HEK293 (cell line): ENCODE measurements at regions not wholly inside any gene's neighbourhood (a gene's known extent, or its start where the extent isn't known, plus 50 kb on each side); places are given as distances from the start of the nearest gene placed in this dataset.

Source experiments
- CTCF ChIA-PET: fragments of 350-600 bp; formaldehyde crosslinking; extraction: SDS; loops from one replicate; lab custom pipeline; 2021; ENCODE audit warnings: antibody characterized with exemption; lab: Yijun Ruan, JAX
- POLR2A ChIA-PET: fragments of 300-600 bp; formaldehyde crosslinking; extraction: SDS; loops from one replicate; lab custom pipeline; 2020; ENCODE audit warnings: antibody characterized with exemption, inconsistent platforms; lab: Yijun Ruan, JAX
- H3K27ac ChIP-seq: fragments of 200-500 bp; sonication (Bioruptor generic); 2 replicates; pipeline ENCODE4 v1.5.1; 2014; ENCODE audit warnings: low read depth, low read length, control low read depth, inconsistent platforms; ENCODE audit errors: extremely low read depth
- H3K36me3 ChIP-seq, 2 experiments: fragments of 200-500 bp in 1 of 2; sonication (Bioruptor generic) in 1 of 2; 1 replicate in 1 of 2; 2 replicates in 1 of 2; pipeline ENCODE4 v1.5.1; 2014 to 2017; ENCODE audit warnings: inconsistent platforms in 2 of 2, low read length in 2 of 2; ENCODE audit not compliant: control insufficient read depth in 2 of 2, insufficient read depth in 1 of 2
- H3K4me1 ChIP-seq: fragments of 200-500 bp; sonication (Bioruptor generic); 2 replicates; pipeline ENCODE4 v1.5.1; 2014; ENCODE audit warnings: mild to moderate bottlenecking, low read length, inconsistent platforms; ENCODE audit not compliant: control insufficient read depth, insufficient read depth
- H3K4me3 ChIP-seq: 2 replicates; pipeline ENCODE4 v1.5.1; 2011; ENCODE audit warnings: low read depth, mild to moderate bottlenecking, control low read depth, low read length, moderate library complexity
- H3K9me3 ChIP-seq: fragments of 200-500 bp; sonication (Bioruptor generic); 2 replicates; pipeline ENCODE4 v1.5.1; 2014; ENCODE audit warnings: low read depth, low read length, inconsistent platforms; ENCODE audit not compliant: control insufficient read depth, insufficient read depth
- IKZF3 ChIP-seq: fragments of 450-650 bp; IDR thresholded peaks from 2 replicates; pipeline ENCODE4 v1.5.0; 2018; ENCODE audit warnings: missing biosample characterization, mild to moderate bottlenecking, missing genetic modification characterization, moderate library complexity
- REPIN1 ChIP-seq: fragments of 450-650 bp; formaldehyde crosslinking; IDR thresholded peaks from 2 replicates; pipeline ENCODE4 v1.5.1; 2017; ENCODE audit warnings: missing biosample characterization, missing genetic modification characterization, low read depth
- ZBTB7A ChIP-seq: fragments of 450-650 bp; formaldehyde crosslinking; IDR thresholded peaks from 2 replicates; pipeline ENCODE4 v1.5.1; 2016; ENCODE audit warnings: low read depth, missing biosample characterization, missing genetic modification characterization
- ZIC2 ChIP-seq: fragments of 450-650 bp; formaldehyde crosslinking; IDR thresholded peaks from 2 replicates; pipeline ENCODE4 v1.5.1; 2016; ENCODE audit warnings: missing biosample characterization, missing genetic modification characterization
- ZNF184 ChIP-seq: fragments of 450-650 bp; IDR thresholded peaks from 2 replicates; pipeline ENCODE4 v1.5.1; 2018; ENCODE audit warnings: missing biosample characterization, mild to moderate bottlenecking, missing genetic modification characterization
- ZNF214 ChIP-seq: fragments of 450-650 bp; formaldehyde crosslinking; IDR thresholded peaks from 2 replicates; pipeline ENCODE4 v1.5.1; 2017; ENCODE audit warnings: missing biosample characterization, mild to moderate bottlenecking, missing genetic modification characterization, borderline replicate concordance
- ZNF24 ChIP-seq: fragments of 450-650 bp; formaldehyde crosslinking; IDR thresholded peaks from 2 replicates; pipeline ENCODE4 v1.5.1; 2016; ENCODE audit warnings: missing biosample characterization, missing genetic modification characterization
- ZNF350 ChIP-seq: fragments of 450-650 bp; formaldehyde crosslinking; IDR thresholded peaks from 2 replicates; pipeline ENCODE4 v1.5.0; 2017; ENCODE audit warnings: missing biosample characterization, mild to moderate bottlenecking, missing genetic modification characterization
- ZNF394 ChIP-seq: fragments of 450-650 bp; formaldehyde crosslinking; IDR thresholded peaks from 2 replicates; pipeline ENCODE4 v1.5.1; 2016; ENCODE audit warnings: missing biosample characterization, missing genetic modification characterization, mild to moderate bottlenecking, moderate library complexity, borderline replicate concordance
- ZNF416 ChIP-seq: fragments of 450-650 bp; formaldehyde crosslinking; IDR thresholded peaks from 2 replicates; pipeline ENCODE4 v1.5.1; 2016; ENCODE audit warnings: missing biosample characterization, missing genetic modification characterization
- ZNF529 ChIP-seq: fragments of 450-650 bp; formaldehyde crosslinking; IDR thresholded peaks from 2 replicates; pipeline ENCODE4 v1.5.1; 2017; ENCODE audit warnings: missing genetic modification characterization, missing biosample characterization; ENCODE audit not compliant: insufficient replicate concordance
- ZNF792 ChIP-seq: fragments of 450-650 bp; formaldehyde crosslinking; IDR thresholded peaks from 2 replicates; pipeline ENCODE4 v1.5.1; 2016; ENCODE audit warnings: missing biosample characterization, missing genetic modification characterization
- ZSCAN23 ChIP-seq: fragments of 450-650 bp; formaldehyde crosslinking; IDR thresholded peaks from 2 replicates; pipeline ENCODE4 v1.5.1; 2016; ENCODE audit warnings: missing biosample characterization, missing genetic modification characterization
- ZSCAN30 ChIP-seq: fragments of 450-650 bp; IDR thresholded peaks from 2 replicates; pipeline ENCODE4 v1.5.1; 2018; ENCODE audit warnings: missing biosample characterization, mild to moderate bottlenecking, missing genetic modification characterization, moderate library complexity
- TF ChIP-seq, protein P1 (sequence below): fragments of 450-650 bp; formaldehyde crosslinking; IDR thresholded peaks from 2 replicates; pipeline ENCODE4 v1.5.1; 2016; ENCODE audit warnings: missing biosample characterization, missing genetic modification characterization
- TF ChIP-seq, protein P2 (sequence below): fragments of 450-650 bp; formaldehyde crosslinking; IDR thresholded peaks from 2 replicates; pipeline ENCODE4 v1.5.1; 2016; ENCODE audit warnings: missing biosample characterization, missing genetic modification characterization, borderline replicate concordance
- TF ChIP-seq, protein P3 (sequence below): fragments of 450-650 bp; formaldehyde crosslinking; IDR thresholded peaks from 2 replicates; pipeline ENCODE4 v1.5.1; 2016; ENCODE audit warnings: missing biosample characterization, missing genetic modification characterization

DNA sequence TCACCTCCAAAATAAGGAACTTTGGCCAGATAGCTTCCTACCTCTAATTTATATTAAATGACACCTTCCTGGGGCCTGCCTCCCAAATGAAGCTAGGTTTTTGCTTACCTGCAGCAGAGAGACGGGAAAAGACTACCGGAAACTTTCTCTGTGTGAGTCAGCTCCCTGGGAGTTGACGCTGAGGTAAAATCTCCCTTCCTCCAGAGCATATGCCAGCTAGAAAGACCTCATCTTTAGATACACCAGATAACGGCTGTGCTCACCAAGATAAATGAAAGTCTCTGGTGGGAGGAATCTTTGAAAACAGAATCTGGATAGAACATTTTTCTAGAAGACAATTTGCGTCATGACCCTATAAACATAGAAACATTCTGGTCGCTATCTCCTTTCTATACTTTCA is 99.7 kb upstream of the RFX8 start:
- no peaks in the 10 kb centered on the region for H3K4me1 ChIP-seq
- no peaks in the 10 kb centered on the region for H3K36me3 ChIP-seq
- no peak overlapping the region for H3K27ac ChIP-seq
- TF ChIP-seq ZNF394 (tag by site-specific recombination): no peak
- no peak for TF ChIP-seq ZNF350
- no peak for TF ChIP-seq ZSCAN23 (tag by site-specific recombination)
- TF ChIP-seq, protein P1, sequence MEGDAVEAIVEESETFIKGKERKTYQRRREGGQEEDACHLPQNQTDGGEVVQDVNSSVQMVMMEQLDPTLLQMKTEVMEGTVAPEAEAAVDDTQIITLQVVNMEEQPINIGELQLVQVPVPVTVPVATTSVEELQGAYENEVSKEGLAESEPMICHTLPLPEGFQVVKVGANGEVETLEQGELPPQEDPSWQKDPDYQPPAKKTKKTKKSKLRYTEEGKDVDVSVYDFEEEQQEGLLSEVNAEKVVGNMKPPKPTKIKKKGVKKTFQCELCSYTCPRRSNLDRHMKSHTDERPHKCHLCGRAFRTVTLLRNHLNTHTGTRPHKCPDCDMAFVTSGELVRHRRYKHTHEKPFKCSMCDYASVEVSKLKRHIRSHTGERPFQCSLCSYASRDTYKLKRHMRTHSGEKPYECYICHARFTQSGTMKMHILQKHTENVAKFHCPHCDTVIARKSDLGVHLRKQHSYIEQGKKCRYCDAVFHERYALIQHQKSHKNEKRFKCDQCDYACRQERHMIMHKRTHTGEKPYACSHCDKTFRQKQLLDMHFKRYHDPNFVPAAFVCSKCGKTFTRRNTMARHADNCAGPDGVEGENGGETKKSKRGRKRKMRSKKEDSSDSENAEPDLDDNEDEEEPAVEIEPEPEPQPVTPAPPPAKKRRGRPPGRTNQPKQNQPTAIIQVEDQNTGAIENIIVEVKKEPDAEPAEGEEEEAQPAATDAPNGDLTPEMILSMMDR (tag by site-specific recombination): no peak
- TF ChIP-seq ZNF792 (tag by site-specific recombination): no peak
- TF ChIP-seq ZBTB7A (tag by site-specific recombination): no peak
- TF ChIP-seq, protein P2, sequence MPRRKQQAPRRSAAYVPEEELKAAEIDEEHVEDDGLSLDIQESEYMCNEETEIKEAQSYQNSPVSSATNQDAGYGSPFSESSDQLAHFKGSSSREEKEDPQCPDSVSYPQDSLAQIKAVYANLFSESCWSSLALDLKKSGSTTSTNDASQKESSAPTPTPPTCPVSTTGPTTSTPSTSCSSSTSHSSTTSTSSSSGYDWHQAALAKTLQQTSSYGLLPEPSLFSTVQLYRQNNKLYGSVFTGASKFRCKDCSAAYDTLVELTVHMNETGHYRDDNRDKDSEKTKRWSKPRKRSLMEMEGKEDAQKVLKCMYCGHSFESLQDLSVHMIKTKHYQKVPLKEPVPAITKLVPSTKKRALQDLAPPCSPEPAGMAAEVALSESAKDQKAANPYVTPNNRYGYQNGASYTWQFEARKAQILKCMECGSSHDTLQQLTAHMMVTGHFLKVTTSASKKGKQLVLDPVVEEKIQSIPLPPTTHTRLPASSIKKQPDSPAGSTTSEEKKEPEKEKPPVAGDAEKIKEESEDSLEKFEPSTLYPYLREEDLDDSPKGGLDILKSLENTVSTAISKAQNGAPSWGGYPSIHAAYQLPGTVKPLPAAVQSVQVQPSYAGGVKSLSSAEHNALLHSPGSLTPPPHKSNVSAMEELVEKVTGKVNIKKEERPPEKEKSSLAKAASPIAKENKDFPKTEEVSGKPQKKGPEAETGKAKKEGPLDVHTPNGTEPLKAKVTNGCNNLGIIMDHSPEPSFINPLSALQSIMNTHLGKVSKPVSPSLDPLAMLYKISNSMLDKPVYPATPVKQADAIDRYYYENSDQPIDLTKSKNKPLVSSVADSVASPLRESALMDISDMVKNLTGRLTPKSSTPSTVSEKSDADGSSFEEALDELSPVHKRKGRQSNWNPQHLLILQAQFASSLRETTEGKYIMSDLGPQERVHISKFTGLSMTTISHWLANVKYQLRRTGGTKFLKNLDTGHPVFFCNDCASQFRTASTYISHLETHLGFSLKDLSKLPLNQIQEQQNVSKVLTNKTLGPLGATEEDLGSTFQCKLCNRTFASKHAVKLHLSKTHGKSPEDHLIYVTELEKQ: no peak
- TF ChIP-seq ZIC2: no peak
- no peaks in the 10 kb centered on the region for H3K9me3 ChIP-seq
- ChIA-PET CTCF (no interaction called here), POLR2A (no interaction called here)
- no peak overlapping the region for H3K4me3 ChIP-seq

DNA sequence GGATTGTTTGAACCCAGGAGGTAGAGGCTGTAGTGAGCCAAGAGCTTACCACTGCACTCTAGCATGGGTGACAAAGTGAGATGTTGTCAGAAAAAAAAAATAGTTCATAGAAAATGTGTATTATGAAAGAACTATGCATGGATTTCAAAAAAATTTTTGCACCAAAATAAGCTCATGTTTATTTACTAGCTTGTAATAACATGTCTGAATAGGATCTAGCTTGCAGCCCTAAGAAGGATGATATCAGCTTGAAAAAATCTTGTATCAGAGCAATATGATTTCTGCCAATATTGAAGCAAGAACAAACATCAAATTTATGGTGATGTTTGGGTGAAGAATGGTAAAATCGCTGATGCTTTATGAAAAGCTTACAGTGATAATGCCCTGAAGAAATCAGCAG is 97.0 kb upstream of the RFX8 start:
- TF ChIP-seq ZNF214 (tag by site-specific recombination) (no peak), ZNF529 (tag by site-specific recombination) (no peak), REPIN1 (no peak), ZSCAN30 (tag by site-specific recombination) (no peak), ZNF24 (tag by site-specific recombination) (no peak), ZNF184 (tag by site-specific recombination) (no peak), ZNF416 (tag by site-specific recombination) (no peak), IKZF3 (tag by site-specific recombination) (no peak)
- TF ChIP-seq, protein P3, sequence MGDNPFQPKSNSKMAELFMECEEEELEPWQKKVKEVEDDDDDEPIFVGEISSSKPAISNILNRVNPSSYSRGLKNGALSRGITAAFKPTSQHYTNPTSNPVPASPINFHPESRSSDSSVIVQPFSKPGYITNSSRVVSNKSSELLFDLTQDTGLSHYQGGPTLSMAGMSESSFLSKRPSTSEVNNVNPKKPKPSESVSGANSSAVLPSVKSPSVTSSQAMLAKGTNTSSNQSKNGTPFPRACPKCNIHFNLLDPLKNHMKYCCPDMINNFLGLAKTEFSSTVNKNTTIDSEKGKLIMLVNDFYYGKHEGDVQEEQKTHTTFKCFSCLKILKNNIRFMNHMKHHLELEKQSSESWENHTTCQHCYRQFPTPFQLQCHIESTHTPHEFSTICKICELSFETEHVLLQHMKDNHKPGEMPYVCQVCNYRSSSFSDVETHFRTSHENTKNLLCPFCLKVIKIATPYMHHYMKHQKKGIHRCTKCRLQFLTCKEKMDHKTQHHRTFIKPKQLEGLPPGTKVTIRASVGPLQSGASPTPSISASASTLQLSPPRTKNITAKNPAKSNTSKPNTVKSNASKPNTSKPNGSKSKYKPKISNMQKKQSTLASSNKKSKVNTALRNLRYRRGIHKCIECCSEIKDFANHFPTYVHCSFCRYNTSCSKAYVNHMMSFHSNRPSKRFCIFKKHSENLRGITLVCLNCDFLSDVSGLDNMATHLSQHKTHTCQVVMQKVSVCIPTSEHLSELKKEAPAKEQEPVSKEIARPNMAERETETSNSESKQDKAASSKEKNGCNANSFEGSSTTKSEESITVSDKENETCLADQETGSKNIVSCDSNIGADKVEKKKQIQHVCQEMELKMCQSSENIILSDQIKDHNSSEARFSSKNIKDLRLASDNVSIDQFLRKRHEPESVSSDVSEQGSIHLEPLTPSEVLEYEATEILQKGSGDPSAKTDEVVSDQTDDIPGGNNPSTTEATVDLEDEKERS (tag by site-specific recombination): no peak
- ChIA-PET CTCF (no interaction called here), POLR2A (no interaction called here)
- Histone ChIP-seq H3K9me3 (no peaks in the 10 kb centered on the region), H3K36me3 (no peaks in the 10 kb centered on the region), H3K4me3 (no peak overlapping the region), H3K4me1 (no peaks in the 10 kb centered on the region), H3K27ac (no peak overlapping the region)
